H1 (cell line): ENCODE measurements at regions not wholly inside any gene's neighbourhood (a gene's known extent, or its start where the extent isn't known, plus 50 kb on each side); places are given as distances from the start of the nearest gene placed in this dataset.

ENCODE experiments used
- CTCF ChIA-PET: fragments of 300-600 bp; sonication (Branson Sonifier 250); formaldehyde crosslinking; loops from one replicate; lab custom pipeline; 2021; ENCODE audit not compliant: partially characterized antibody; lab: Charles Lee
- POLR2A ChIA-PET: fragments of 300-600 bp; sonication (Branson Sonifier 250); formaldehyde crosslinking; loops from one replicate; lab custom pipeline; 2021; ENCODE audit warnings: inconsistent platforms; ENCODE audit not compliant: partially characterized antibody; lab: Charles Lee
- DNase-seq, 2 experiments: peaks; one replicate each; pipeline versions ENCODE4 v3.0.0 to v3.0.0-alpha.2; 2010 to 2022; ENCODE audit warnings: low spot score in 2 of 2, low read depth in 1 of 2, mixed read lengths in 1 of 2
- FAIRE-seq: peaks from 2 replicates; lab custom pipeline; 2011; peaks lifted over from hg19 to GRCh38; lab: Jason Lieb, UNC
- H2AFZ ChIP-seq: 2 replicates; pipeline ENCODE4 v1.8.1; 2012; ENCODE audit warnings: low read length, inconsistent platforms
- H2AK5ac ChIP-seq: 2 replicates; pipeline ENCODE4 v1.6.1; 2013; ENCODE audit warnings: low read depth, low read length
- H2BK120ac ChIP-seq: replicated peaks from 2 replicates; pipeline ENCODE3; 2013; ENCODE audit warnings: low read depth, low read length, inconsistent platforms
- H2BK12ac ChIP-seq: 2 replicates; pipeline ENCODE4 v1.6.1; 2013; ENCODE audit warnings: low read depth, low read length
- H2BK15ac ChIP-seq: 2 replicates; pipeline ENCODE4 v1.6.1; 2013; ENCODE audit warnings: low read length
- H2BK20ac ChIP-seq: 2 replicates; pipeline ENCODE4 v1.6.1; 2013; ENCODE audit warnings: low read length
- H2BK5ac ChIP-seq: 2 replicates; pipeline ENCODE4 v1.6.1; 2013; ENCODE audit warnings: low read depth, low read length
- H3K14ac ChIP-seq: 2 replicates; pipeline ENCODE4 v1.6.1; 2013; ENCODE audit warnings: inconsistent platforms; ENCODE audit not compliant: insufficient read length
- H3K18ac ChIP-seq: 2 replicates; pipeline ENCODE4 v1.6.1; 2013; ENCODE audit warnings: low read length; ENCODE audit errors: extremely low read depth
- H3K23ac ChIP-seq: 2 replicates; pipeline ENCODE4 v1.6.1; 2013; ENCODE audit warnings: inconsistent platforms; ENCODE audit not compliant: insufficient read length
- H3K23me2 ChIP-seq: 2 replicates; pipeline ENCODE4 v1.6.1; 2013; ENCODE audit warnings: low read depth, low read length
- H3K27ac ChIP-seq: 2 replicates; pipeline ENCODE4 v1.6.1; 2011; ENCODE audit warnings: low read depth, low read length, inconsistent platforms
- H3K27me3 ChIP-seq, 4 experiments: replicated peaks in 1 of 4; 1 replicate in 1 of 4; 2 replicates in 3 of 4; pipeline versions ENCODE4 v1.6.1 to v1.8.1; 2011 to 2013; ENCODE audit warnings: low read length in 3 of 4, mild to moderate bottlenecking in 3 of 4, inconsistent platforms in 2 of 4, mixed read lengths in 2 of 4, moderate library complexity in 1 of 4; ENCODE audit not compliant: control insufficient read depth in 3 of 4, insufficient read depth in 3 of 4; ENCODE audit errors: extremely low read depth in 1 of 4
- H3K36me3 ChIP-seq, 4 experiments: 2 replicates each; pipeline versions ENCODE4 v1.6.1 to v1.8.1; 2011 to 2013; ENCODE audit warnings: mild to moderate bottlenecking in 4 of 4, low read length in 3 of 4, moderate library complexity in 2 of 4, control low read depth in 1 of 4, inconsistent platforms in 1 of 4; ENCODE audit not compliant: insufficient read depth in 4 of 4, control insufficient read depth in 2 of 4
- H3K4ac ChIP-seq: replicated peaks from 2 replicates; pipeline ENCODE3; 2013; ENCODE audit warnings: low read length, low read depth, mixed read lengths, inconsistent platforms; ENCODE audit not compliant: insufficient read length
- H3K4me1 ChIP-seq, 4 experiments: replicated peaks in 1 of 4; 1 replicate in 1 of 4; 2 replicates in 3 of 4; pipeline versions ENCODE4 v1.6.1 to v1.8.1; 2011 to 2013; ENCODE audit warnings: low read length in 3 of 4, inconsistent platforms in 2 of 4, mixed read lengths in 1 of 4; ENCODE audit not compliant: insufficient read depth in 4 of 4, control insufficient read depth in 3 of 4
- H3K4me2 ChIP-seq, 2 experiments: 2 replicates each; pipeline versions ENCODE4 v1.6.1 to v1.8.1; 2011 to 2013; ENCODE audit warnings: low read depth in 2 of 2, low read length in 2 of 2, control low read depth in 1 of 2, inconsistent platforms in 1 of 2, mild to moderate bottlenecking in 1 of 2; ENCODE audit not compliant: insufficient read depth in 1 of 2
- H3K4me3 ChIP-seq, 4 experiments: fragments of 200-600, 300-600 bp in 1 of 4; sonication (generic), shearing (Covaris generic), sonication (Bioruptor Twin) in 1 of 4; 2 replicates each; pipeline versions ENCODE4 v1.5.1 to v1.8.1; 2011 to 2016; ENCODE audit warnings: low read length in 4 of 4, low read depth in 3 of 4, control low read depth in 2 of 4, inconsistent platforms in 2 of 4, mild to moderate bottlenecking in 2 of 4, mixed read lengths in 1 of 4, moderate library complexity in 1 of 4; ENCODE audit not compliant: insufficient read depth in 2 of 4; ENCODE audit errors: extremely low read depth in 1 of 4
- H3K56ac ChIP-seq: replicated peaks from 2 replicates; pipeline ENCODE3; 2013; ENCODE audit warnings: low read depth, mild to moderate bottlenecking, mixed read lengths, low read length, inconsistent platforms; ENCODE audit not compliant: insufficient read length
- H3K79me1 ChIP-seq: 2 replicates; pipeline ENCODE4 v1.6.1; 2013; ENCODE audit warnings: low read depth, low read length, control low read depth
- H3K79me2 ChIP-seq, 2 experiments: 2 replicates each; pipeline versions ENCODE4 v1.6.1 to v1.8.1; 2012 to 2013; ENCODE audit warnings: low read length in 2 of 2, mild to moderate bottlenecking in 2 of 2, inconsistent platforms in 1 of 2; ENCODE audit not compliant: insufficient read depth in 2 of 2, control insufficient read depth in 1 of 2
- H3K9ac ChIP-seq, 4 experiments: replicated peaks in 1 of 4; 1 replicate in 1 of 4; 2 replicates in 3 of 4; pipeline versions ENCODE4 v1.6.1 to v1.8.1; 2011 to 2013; ENCODE audit warnings: low read depth in 3 of 4, low read length in 3 of 4, control low read depth in 2 of 4, mild to moderate bottlenecking in 2 of 4, moderate library complexity in 2 of 4, inconsistent platforms in 1 of 4; ENCODE audit errors: extremely low read depth in 1 of 4
- H3K9me3 ChIP-seq, 2 experiments: 2 replicates each; pipeline versions ENCODE4 v1.6.1 to v1.8.1; 2012 to 2013; ENCODE audit warnings: mild to moderate bottlenecking in 2 of 2, moderate library complexity in 2 of 2, control low read depth in 1 of 2, inconsistent platforms in 1 of 2, low read depth in 1 of 2, low read length in 1 of 2, mixed read lengths in 1 of 2; ENCODE audit not compliant: insufficient read depth in 2 of 2
- H4K20me1 ChIP-seq, 2 experiments: replicated peaks in 1 of 2; 2 replicates each; pipeline versions ENCODE3 to v1.8.1; 2011 to 2013; ENCODE audit warnings: inconsistent platforms in 2 of 2, low read length in 2 of 2, mild to moderate bottlenecking in 1 of 2; ENCODE audit not compliant: insufficient read depth in 2 of 2, control insufficient read depth in 1 of 2
- H4K5ac ChIP-seq: 2 replicates; pipeline ENCODE4 v1.6.1; 2013; ENCODE audit warnings: low read length, low read depth, mixed read lengths, inconsistent platforms; ENCODE audit not compliant: insufficient read length
- H4K8ac ChIP-seq: 2 replicates; pipeline ENCODE4 v1.8.0; 2013; ENCODE audit warnings: mild to moderate bottlenecking, moderate library complexity, low read length, inconsistent platforms; ENCODE audit not compliant: insufficient read depth; ENCODE audit errors: extremely low read depth
- H4K91ac ChIP-seq: replicated peaks from 2 replicates; pipeline ENCODE3; 2013; ENCODE audit warnings: low read length, mixed read lengths, inconsistent platforms; ENCODE audit not compliant: insufficient read length
- CBX5 ChIP-seq: fragments of 300-800, 300-1000 bp; sonication (generic); IDR thresholded peaks from 2 replicates; pipeline ENCODE4 v1.7.1; 2016; ENCODE audit warnings: antibody characterized with exemption, low read length, low read depth
- NRF1 ChIP-seq: IDR thresholded peaks from 2 replicates; pipeline ENCODE4 v1.6.1; 2011; ENCODE audit warnings: mild to moderate bottlenecking, low read depth, low read length, improper control_type of control experiment
- SIRT6 ChIP-seq: IDR thresholded peaks from one replicate; pipeline ENCODE4 v1.7.1; 2012; ENCODE audit warnings: low read length, inconsistent platforms
- SUZ12 ChIP-seq: fragments of 200-600 bp; sonication (generic); IDR thresholded peaks from 2 replicates; pipeline ENCODE4 v1.6.1; 2012; ENCODE audit warnings: mild to moderate bottlenecking, inconsistent platforms, low read length, moderate library complexity, mixed read lengths
- TAF1 ChIP-seq: IDR thresholded peaks from 2 replicates; pipeline ENCODE4 v1.6.1; 2011; ENCODE audit warnings: mild to moderate bottlenecking, low read depth, low read length
- TCF12 ChIP-seq: IDR thresholded peaks from 2 replicates; pipeline ENCODE4 v1.6.1; 2011; ENCODE audit warnings: low read depth, mild to moderate bottlenecking, low read length
- WGBS, 2 experiments: shearing (Covaris generic) in 1 of 2; methylation state at CpG; one replicate each; pipeline versions ENCODE4 v1.1.6 to v1.1.7; 2013 to 2015; ENCODE audit warnings: low lambda C conversion rate in 2 of 2, mixed read lengths in 2 of 2, inconsistent platforms in 1 of 2, low coverage in 1 of 2, missing lambda C conversion rate in 1 of 2; ENCODE audit not compliant: insufficient replicate concordance in 2 of 2, insufficient coverage in 1 of 2, insufficient read length in 1 of 2; ENCODE audit errors: extremely low coverage in 1 of 2, missing lambda C conversion rate in 1 of 2; 5-methylcytosine and 5-hydroxymethylcytosine counted together

GRCh38 chr1:228994676-228995594 lies 259.7 kb downstream of the RHOU start:
- H3K9me3 ChIP-seq: no peaks in the 10 kb centered on the region
- no peak for FAIRE-seq
- TF ChIP-seq SIRT6 (no peak), NRF1 (no peak), TAF1 (no peak), CBX5 (no peak), TCF12 (no peak), SUZ12 (no peak)
- DNase-seq: no peak
- no peak overlapping the region for H3K18ac ChIP-seq
- no peaks in the 10 kb centered on the region for H3K23me2 ChIP-seq
- H2BK5ac ChIP-seq: no peak overlapping the region
- H3K9ac ChIP-seq: no peak overlapping the region
- ChIA-PET POLR2A (no interaction called here), CTCF (interaction anchor here (1.4 kb wide), 1 partner anchor 232 kb away, joined by 3 read pairs; no protein-coding TSS in a partner anchor)
- peaks cover 0 to 4% (median 0%) of the 10 kb centered on the region in 4 experiments; a peak in 3 of 7 replicates for H3K4me1 ChIP-seq
- no peak overlapping the region for H2BK12ac ChIP-seq
- no peak overlapping the region for H3K4ac ChIP-seq
- H3K4me3 ChIP-seq: no peak overlapping the region
- no peak overlapping the region for H2BK15ac ChIP-seq
- H4K5ac ChIP-seq: no peak overlapping the region
- no peak overlapping the region for H2BK120ac ChIP-seq
- H2AK5ac ChIP-seq: no peak overlapping the region
- H4K8ac ChIP-seq: no peak overlapping the region
- H3K36me3 ChIP-seq: no peaks in the 10 kb centered on the region
- H2AFZ ChIP-seq: no peak overlapping the region
- H4K20me1 ChIP-seq: no peaks in the 10 kb centered on the region
- no peak overlapping the region for H2BK20ac ChIP-seq
- H3K27ac ChIP-seq: no peak overlapping the region
- H3K4me2 ChIP-seq: no peak overlapping the region
- H3K27me3 ChIP-seq: no peaks in the 10 kb centered on the region; a peak in 2 of 7 replicates
- H3K14ac ChIP-seq: no peak overlapping the region
- no peak overlapping the region for H4K91ac ChIP-seq
- WGBS, 2 experiments: 84% methylated on average over 2 of the region's 2 CpGs; no CpG with 5 or more reads in 1 of the 2 experiments
- H3K56ac ChIP-seq: no peak overlapping the region
- no peaks in the 10 kb centered on the region for H3K79me1 ChIP-seq
- no peak overlapping the region for H3K23ac ChIP-seq
- no peaks in the 10 kb centered on the region for H3K79me2 ChIP-seq
